Fibroblast of villous mesenchyme (primary cell): ENCODE measurements at regions not wholly inside any gene's neighbourhood (a gene's known extent, or its start where the extent isn't known, plus 50 kb on each side); places are given as distances from the start of the nearest gene placed in this dataset.

Source experiments
- DNase-seq: peaks from one replicate; pipeline ENCODE4 v3.0.0-alpha.2; 2010; ENCODE audit warnings: low read depth
- H3K4me3 ChIP-seq: 2 replicates; pipeline ENCODE4 v1.5.1; 2011; ENCODE audit warnings: low read depth, mild to moderate bottlenecking, low read length
- CTCF ChIP-seq: IDR thresholded peaks from 2 replicates; pipeline ENCODE4 v1.5.1; 2012; ENCODE audit warnings: low read depth, mild to moderate bottlenecking, low read length; ENCODE audit not compliant: insufficient read depth

GRCh38 chr5:81860778-81861177, 109.9 kb upstream of the SSBP2 start:
- no peak for TF ChIP-seq CTCF
- DNase-seq: no peak
- H3K4me3 ChIP-seq: no peak overlapping the region

- DNase-seq: no peak
- no peak overlapping the region for H3K4me3 ChIP-seq
- no peak for TF ChIP-seq CTCF
These were observed 108.7 kb upstream of the SSBP2 start for GRCh38 chr5:81859624-81860023.

- no peak for DNase-seq
- peak; percentile 29 for TF ChIP-seq CTCF
- no peak overlapping the region for H3K4me3 ChIP-seq
These were observed 106.3 kb upstream of the SSBP2 start for GRCh38 chr5:81856948-81857928.

GRCh38 chr5:81855591-81855990, 104.7 kb upstream of the SSBP2 start:
- DNase-seq: no peak
- no peak overlapping the region for H3K4me3 ChIP-seq
- no peak for TF ChIP-seq CTCF

- DNase-seq: no peak
- H3K4me3 ChIP-seq: no peak overlapping the region
- no peak for TF ChIP-seq CTCF
These were observed 104.0 kb upstream of the SSBP2 start for GRCh38 chr5:81854915-81855314.

- no peak for TF ChIP-seq CTCF
- H3K4me3 ChIP-seq: no peak overlapping the region
- DNase-seq: no peak
These were observed 103.6 kb upstream of the SSBP2 start for GRCh38 chr5:81854485-81854884.
